ENCODE measurements at regions not wholly inside any gene's neighbourhood (a gene's known extent, or its start where the extent isn't known, plus 50 kb on each side); places are given as distances from the start of the nearest gene placed in this dataset.

GRCh38 chr13:66154354-66154753 lies 1075.8 kb downstream of the PCDH9 start:
- no peaks in the 10 kb centered on the region for H3K36me3 ChIP-seq (ENCODE audit: control insufficient read depth in 2 of 2, insufficient read depth in 2 of 2, low read length in 1 of 2)
- RAD21 ChIA-PET (ENCODE audit: unreplicated experiment) = interaction anchor here (0.6 kb wide), 1 partner anchor 15 kb away, joined by 3 read pairs; no protein-coding TSS in a partner anchor
- DNase-seq (ENCODE audit: low read depth, low spot score) (no peak), FAIRE-seq (no peak), ATAC-seq (no peak)
- SMC1A ChIA-PET (ENCODE audit: uncharacterized antibody, unreplicated experiment) = no interaction called here
- H3K4me3 ChIP-seq = no peak overlapping the region
- 0% methylated on average over 1 of the region's 1 CpG for WGBS (ENCODE audit: insufficient coverage, insufficient replicate concordance, low lambda C conversion rate, missing lambda C conversion rate)
- no peak overlapping the region for H3K4me2 ChIP-seq (ENCODE audit: control insufficient read depth, insufficient read depth)
- H3K9ac ChIP-seq (ENCODE audit: control insufficient read depth, insufficient read depth, low read length) = no peak overlapping the region
- intact Hi-C loops (cut with micrococcal nuclease; ENCODE audit: unreplicated experiment) = no loop called here
- POLR2A ChIA-PET = no interaction called here
- CTCF ChIA-PET = no interaction called here
- no TSS peak for BruUV-seq (replicated peaks)
- no peaks in the 10 kb centered on the region for H3K79me2 ChIP-seq (ENCODE audit: control insufficient read depth, insufficient read depth, low read length)
- H3K27me3 ChIP-seq (replicated peaks in 1 of 2; ENCODE audit: control insufficient read depth in 2 of 2, insufficient read depth in 2 of 2, low read length in 1 of 2) = no peaks in the 10 kb centered on the region
- no peaks in the 10 kb centered on the region for H3K9me3 ChIP-seq (replicated peaks; ENCODE audit: control insufficient read depth, insufficient read depth, low read length)
- TF ChIP-seq KLF5 (IDR thresholded peaks at IDR 0.05; ENCODE audit: partially characterized antibody) (no peak), NFYB (IDR thresholded peaks at IDR 0.05; ENCODE audit: insufficient read depth, low read depth, low read length) (no peak), STAT3 (IDR thresholded peaks at IDR 0.05; ENCODE audit: low read depth, low read length) (no peak), EZH2 (IDR thresholded peaks at IDR 0.05; ENCODE audit: borderline replicate concordance, control insufficient read depth, low read depth, low read length) (no peak), RBBP5 (conservative IDR thresholded peaks at IDR 0.05) (no peak), MEF2A (IDR thresholded peaks at IDR 0.05; ENCODE audit: insufficient read depth, low read depth, low read length) (no peak), TARDBP (IDR thresholded peaks at IDR 0.05; ENCODE audit: borderline replicate concordance) (no peak), GATAD2B (conservative IDR thresholded peaks at IDR 0.05; ENCODE audit: low read depth) (no peak), ZNF592 (IDR thresholded peaks at IDR 0.05) (no peak), GABPA (IDR thresholded peaks at IDR 0.05; ENCODE audit: low read depth) (no peak), CHD2 (IDR thresholded peaks at IDR 0.05; ENCODE audit: borderline replicate concordance, low read depth, low read length) (no peak), ZSCAN29 (IDR thresholded peaks at IDR 0.05) (no peak), CBFB (IDR thresholded peaks at IDR 0.05; ENCODE audit: low read depth) (no peak), RAD21 (IDR thresholded peaks at IDR 0.05; ENCODE audit: insufficient read depth, low read depth, low read length) (no peak), ZNF217 (IDR thresholded peaks at IDR 0.05) (no peak), PKNOX1 (IDR thresholded peaks at IDR 0.05) (no peak), KDM1A (IDR thresholded peaks at IDR 0.05; ENCODE audit: borderline replicate concordance) (no peak), NFIC (IDR thresholded peaks at IDR 0.05; ENCODE audit: low read depth, low read length) (no peak)
- no peaks in the 10 kb centered on the region for H3K4me1 ChIP-seq (ENCODE audit: control insufficient read depth, insufficient read depth, low read length)
- no peak overlapping the region for H2AFZ ChIP-seq (ENCODE audit: control insufficient read depth, low read depth, low read length)
- no peak overlapping the region for H3K27ac ChIP-seq (ENCODE audit: control insufficient read depth, insufficient read depth)
- in situ Hi-C loops (cut with MboI) = no loop called here
- H4K20me1 ChIP-seq (ENCODE audit: control insufficient read depth, insufficient read depth) = no peaks in the 10 kb centered on the region
